ENCODE measurements at regions not wholly inside any gene's neighbourhood (a gene's known extent, or its start where the extent isn't known, plus 50 kb on each side); places are given as distances from the start of the nearest gene placed in this dataset.

DNA sequence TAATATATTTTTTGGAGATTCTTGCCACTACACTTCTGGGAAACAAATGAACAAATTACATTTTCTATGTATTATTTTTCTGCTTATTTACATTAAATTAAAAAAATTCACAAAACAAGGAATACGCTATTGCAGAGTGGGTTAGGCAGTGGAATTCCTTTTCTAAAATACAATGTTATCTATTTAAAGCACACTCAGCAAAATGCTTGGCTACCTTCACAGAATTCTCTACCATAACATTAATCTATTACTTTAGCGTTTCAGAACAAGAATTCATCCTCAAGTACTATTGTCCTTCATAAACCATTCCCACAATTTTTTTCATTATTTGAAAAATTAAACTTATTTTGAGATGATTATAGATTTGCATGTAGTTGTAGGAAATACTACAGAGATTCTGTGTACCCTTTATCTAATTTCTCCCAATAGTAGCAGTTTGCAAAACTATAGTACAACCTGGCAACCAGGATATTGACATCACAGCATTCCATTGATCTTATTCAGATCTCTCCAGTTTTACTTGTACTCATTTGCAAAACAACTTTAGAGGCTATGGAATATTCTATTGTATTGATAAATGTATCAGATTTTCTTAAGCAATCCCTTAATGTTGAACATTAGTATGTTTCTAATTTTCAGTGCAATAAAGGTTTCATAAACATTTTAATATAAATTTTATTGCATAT, 120.9 kb downstream of the DLEU7 start:
- no peak for TF ChIP-seq POLR2AphosphoS5 (IDR thresholded peaks at IDR 0.05)
- TF ChIP-seq EP300 (IDR thresholded peaks at IDR 0.05): no peak
- TF ChIP-seq POLR2A (IDR thresholded peaks at IDR 0.05; ENCODE audit: low read depth): no peak
- TF ChIP-seq CTCF (IDR thresholded peaks at IDR 0.05): no peak
- intact Hi-C loops (cut with DNase I): no loop called here
- Histone ChIP-seq H3K27ac (replicated peaks in 1 of 4) (no peak overlapping the region), H3K4me1 (no peaks in the 10 kb centered on the region), H3K36me3 (no peaks in the 10 kb centered on the region), H3K9me3 (no peaks in the 10 kb centered on the region), H3K4me3 (no peak overlapping the region), H3K27me3 (no peaks in the 10 kb centered on the region)
- no peak for DNase-seq (ENCODE audit: extremely low spot score)
- WGBS: 89% methylated on average over 2 of the region's 2 CpGs

DNA sequence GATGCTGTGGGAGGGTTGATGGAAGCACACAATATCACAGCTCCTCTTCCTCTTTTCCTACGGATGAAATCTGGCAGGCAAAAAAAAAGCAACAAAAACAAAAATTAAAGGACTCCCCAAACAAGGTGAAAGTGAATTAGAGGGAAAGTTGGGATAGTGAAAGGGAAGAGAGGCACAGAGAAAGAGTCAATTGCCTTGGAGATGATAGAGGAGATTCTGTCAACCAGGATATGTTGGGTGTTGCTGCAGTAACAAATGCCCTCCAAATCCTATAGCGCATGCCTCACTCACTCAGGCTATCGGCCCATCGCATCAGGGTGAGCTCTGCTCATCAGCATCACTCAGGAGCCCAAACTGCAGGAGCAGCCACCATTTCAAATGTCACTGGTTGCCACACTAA, 119.1 kb downstream of the DLEU7 start:
- TF ChIP-seq POLR2A (IDR thresholded peaks at IDR 0.05; ENCODE audit: low read depth): no peak
- TF ChIP-seq POLR2AphosphoS5 (IDR thresholded peaks at IDR 0.05): no peak
- intact Hi-C loops (cut with DNase I): no loop called here
- 94% methylated on average over 4 of the region's 4 CpGs for WGBS
- H3K4me3 ChIP-seq: no peak overlapping the region
- no peak for DNase-seq (ENCODE audit: extremely low spot score)
- H3K4me1 ChIP-seq: no peaks in the 10 kb centered on the region
- H3K9me3 ChIP-seq: no peaks in the 10 kb centered on the region
- no peaks in the 10 kb centered on the region for H3K27me3 ChIP-seq
- no peak overlapping the region for H3K27ac ChIP-seq (replicated peaks in 1 of 4)
- H3K36me3 ChIP-seq: no peaks in the 10 kb centered on the region

- Histone ChIP-seq H3K9me3 (no peaks in the 10 kb centered on the region), H3K36me3 (no peaks in the 10 kb centered on the region), H3K4me1 (no peaks in the 10 kb centered on the region), H3K4me3 (no peak overlapping the region), H3K27ac (replicated peaks in 1 of 4) (no peak overlapping the region), H3K27me3 (no peaks in the 10 kb centered on the region)
- no peak for DNase-seq (ENCODE audit: extremely low spot score)
- intact Hi-C loops (cut with DNase I): no loop called here
- TF ChIP-seq CTCF (IDR thresholded peaks at IDR 0.05) (no peak), POLR2A (IDR thresholded peaks at IDR 0.05; ENCODE audit: low read depth) (no peak), POLR2AphosphoS5 (IDR thresholded peaks at IDR 0.05) (no peak), EP300 (IDR thresholded peaks at IDR 0.05) (no peak)
- 68% methylated on average over 4 of the region's 5 CpGs for WGBS
Measured at GRCh38 chr13:50724913-50725312, 118.6 kb downstream of the DLEU7 start.

- no peak for DNase-seq (ENCODE audit: extremely low spot score)
- H3K27ac ChIP-seq (replicated peaks in 1 of 4): no peak overlapping the region
Measured at GRCh38 chr13:50726164-50726563, 117.3 kb downstream of the DLEU7 start.

GRCh38 chr13:50729177-50729576, 114.3 kb downstream of the DLEU7 start:
- intact Hi-C loops (cut with DNase I): no loop called here
- H3K27ac ChIP-seq (replicated peaks in 1 of 4): no peak overlapping the region

More at GRCh38 chr13:50726164-50726563, 117.3 kb downstream of the DLEU7 start:
- TF ChIP-seq POLR2A (IDR thresholded peaks at IDR 0.05; ENCODE audit: low read depth) (no peak), EP300 (IDR thresholded peaks at IDR 0.05) (no peak), CTCF (IDR thresholded peaks at IDR 0.05) (no peak), POLR2AphosphoS5 (IDR thresholded peaks at IDR 0.05) (no peak)
- H3K36me3 ChIP-seq: no peaks in the 10 kb centered on the region
- H3K9me3 ChIP-seq: peaks cover 0 to 4% (median 0%) of the 10 kb centered on the region in 4 donors
- WGBS: 92% methylated on average over 4 of the region's 4 CpGs
- no peak overlapping the region for H3K4me3 ChIP-seq
- intact Hi-C loops (cut with DNase I): no loop called here
- peaks cover 0 to 2% (median 0%) of the 10 kb centered on the region in 4 donors for H3K4me1 ChIP-seq
- H3K27me3 ChIP-seq: no peaks in the 10 kb centered on the region

More at GRCh38 chr13:50729177-50729576, 114.3 kb downstream of the DLEU7 start:
- no peaks in the 10 kb centered on the region for H3K36me3 ChIP-seq
- H3K9me3 ChIP-seq: peaks cover 0 to 4% (median 0%) of the 10 kb centered on the region in 4 donors
- DNase-seq (ENCODE audit: extremely low spot score): no peak
- H3K4me1 ChIP-seq: peaks cover 0 to 2% (median 0%) of the 10 kb centered on the region in 4 donors
- no peaks in the 10 kb centered on the region for H3K27me3 ChIP-seq
- TF ChIP-seq POLR2A (IDR thresholded peaks at IDR 0.05; ENCODE audit: low read depth) (no peak), EP300 (IDR thresholded peaks at IDR 0.05) (no peak), CTCF (IDR thresholded peaks at IDR 0.05) (no peak), POLR2AphosphoS5 (IDR thresholded peaks at IDR 0.05) (no peak)
- no peak overlapping the region for H3K4me3 ChIP-seq

Data from esophagus muscularis mucosa (tissue), 4 donors.